ENCODE measurements at regions not wholly inside any gene's neighbourhood (a gene's known extent, or its start where the extent isn't known, plus 50 kb on each side); places are given as distances from the start of the nearest gene placed in this dataset.

DNA sequence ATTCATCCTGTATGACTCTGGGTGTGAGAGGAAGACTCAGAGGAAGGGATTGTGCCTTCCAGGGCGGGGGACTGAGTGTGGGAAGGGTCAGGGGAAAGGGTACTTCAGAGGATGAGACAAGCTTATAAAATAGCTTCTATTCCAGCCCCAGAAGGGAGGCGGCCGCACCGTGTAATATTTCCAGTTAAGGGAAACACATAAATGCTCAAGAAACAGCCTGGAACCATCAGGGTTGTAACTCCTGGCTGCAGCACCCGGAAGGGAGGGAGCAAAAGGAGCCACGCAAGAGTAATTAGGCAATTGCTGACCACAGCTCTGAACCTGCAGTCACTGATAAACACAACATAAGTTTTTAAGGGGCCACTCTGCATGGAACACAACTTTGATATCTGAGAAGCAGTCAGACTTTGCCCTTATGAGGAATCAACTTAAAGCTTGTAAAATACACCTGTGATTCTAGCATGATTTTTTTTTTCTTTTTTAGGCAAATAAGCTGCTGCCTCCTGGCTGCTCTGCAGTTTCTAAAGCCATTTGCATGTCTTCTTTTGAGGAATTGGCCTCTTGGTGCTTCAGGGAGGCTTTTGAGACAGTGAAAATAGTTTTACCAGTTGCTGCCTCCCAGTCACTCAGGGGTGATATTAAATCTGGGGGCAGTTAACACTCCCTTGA is 382.7 kb downstream of the ENC1 start:
- peak; percentile 89 for DNase-seq

DNA sequence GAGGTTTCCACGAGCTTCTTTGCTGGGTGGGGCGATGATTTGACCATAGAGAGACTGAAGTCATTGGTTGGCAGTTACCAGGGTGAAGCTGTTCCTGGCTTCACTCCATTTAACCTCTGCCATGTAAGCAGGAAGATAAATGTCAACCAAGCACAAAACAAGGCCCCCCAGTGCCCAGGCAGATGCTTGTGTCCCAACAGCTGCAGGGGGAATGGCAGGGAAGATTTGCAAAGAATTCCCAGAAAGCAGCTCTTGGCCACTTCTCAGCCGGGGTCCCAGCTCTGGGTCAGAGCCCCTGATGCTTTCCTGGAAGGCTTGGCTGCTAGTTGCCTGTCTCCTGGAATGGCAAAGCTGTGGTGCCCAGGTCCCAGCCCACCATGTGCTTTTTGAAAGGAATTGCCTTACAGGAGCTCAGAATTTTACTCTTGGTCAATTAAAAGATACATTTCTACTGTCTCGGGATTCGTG is 383.4 kb downstream of the ENC1 start:
- no peak for DNase-seq

DNA sequence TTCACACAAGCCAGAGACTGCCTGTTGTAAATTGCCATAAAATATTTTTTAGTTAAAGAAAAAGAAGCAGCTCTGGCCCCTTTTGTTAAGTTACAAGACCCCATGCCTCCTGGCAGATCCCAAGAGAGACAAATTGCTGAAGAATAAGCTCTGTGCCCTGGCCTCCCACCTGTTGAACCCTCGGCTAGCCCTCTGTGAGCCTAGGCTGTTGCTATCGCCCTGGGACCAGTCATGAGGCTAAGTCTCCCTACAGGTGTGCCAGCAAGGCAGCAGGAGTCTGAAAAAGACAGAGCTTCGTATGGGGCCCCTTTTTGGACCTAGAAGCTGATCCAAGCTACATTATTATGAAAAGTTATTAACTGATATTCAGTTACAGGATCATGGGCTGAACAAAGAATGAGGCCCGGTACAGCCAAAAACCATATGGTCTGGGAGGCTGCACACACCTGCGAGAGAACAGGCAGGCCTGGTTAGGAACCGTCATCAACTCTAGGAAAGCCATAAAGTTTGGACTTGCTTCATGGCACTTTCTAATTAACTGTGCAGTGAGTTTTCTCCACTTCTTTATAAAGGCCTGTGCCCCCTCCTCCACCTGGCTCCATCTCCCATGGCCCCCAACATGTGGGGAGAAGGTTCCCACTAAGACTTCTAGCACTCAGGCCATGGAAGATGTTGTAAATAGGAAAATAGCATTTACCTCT is 384.7 kb downstream of the ENC1 start:
- no peak for DNase-seq

DNA sequence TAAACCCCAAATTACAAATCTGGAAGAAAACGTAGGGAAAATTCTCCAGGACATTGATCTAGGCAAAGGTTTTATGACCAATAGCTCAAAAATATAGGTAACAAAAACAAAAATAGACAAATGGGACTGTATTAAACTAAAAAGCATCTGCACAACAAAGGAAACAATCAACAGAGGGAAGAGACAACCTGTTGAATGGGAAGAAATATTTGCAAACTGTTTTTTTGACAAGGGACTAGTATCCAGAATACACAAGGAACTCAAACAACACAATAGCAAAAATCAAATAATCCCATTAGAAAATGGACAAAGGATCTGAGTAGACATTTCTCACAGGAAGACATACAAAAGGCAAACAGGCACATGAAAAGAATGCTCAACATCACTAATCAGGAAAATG is 386.3 kb downstream of the ENC1 start:
- DNase-seq: no peak

DNA sequence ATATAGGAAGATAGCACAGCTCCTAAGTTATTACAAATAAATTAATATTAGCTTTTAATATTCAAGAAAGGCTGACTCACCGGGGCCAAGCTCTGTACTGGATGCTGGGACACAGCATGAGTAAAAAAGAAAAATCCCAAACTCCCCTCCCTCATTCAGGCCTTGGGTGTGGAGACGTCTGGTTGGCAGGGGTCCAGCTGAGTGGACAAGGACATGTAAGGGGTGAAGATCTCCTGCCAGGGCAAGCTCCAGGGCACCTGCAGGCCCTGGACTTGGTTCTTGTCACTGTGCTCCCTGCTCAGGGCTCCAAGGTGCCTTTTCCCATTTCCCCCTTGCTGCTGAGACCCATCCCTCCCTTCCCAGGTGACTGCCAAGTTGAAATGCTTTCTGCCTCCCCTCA is 388.5 kb downstream of the ENC1 start:
- DNase-seq: no peak

DNA sequence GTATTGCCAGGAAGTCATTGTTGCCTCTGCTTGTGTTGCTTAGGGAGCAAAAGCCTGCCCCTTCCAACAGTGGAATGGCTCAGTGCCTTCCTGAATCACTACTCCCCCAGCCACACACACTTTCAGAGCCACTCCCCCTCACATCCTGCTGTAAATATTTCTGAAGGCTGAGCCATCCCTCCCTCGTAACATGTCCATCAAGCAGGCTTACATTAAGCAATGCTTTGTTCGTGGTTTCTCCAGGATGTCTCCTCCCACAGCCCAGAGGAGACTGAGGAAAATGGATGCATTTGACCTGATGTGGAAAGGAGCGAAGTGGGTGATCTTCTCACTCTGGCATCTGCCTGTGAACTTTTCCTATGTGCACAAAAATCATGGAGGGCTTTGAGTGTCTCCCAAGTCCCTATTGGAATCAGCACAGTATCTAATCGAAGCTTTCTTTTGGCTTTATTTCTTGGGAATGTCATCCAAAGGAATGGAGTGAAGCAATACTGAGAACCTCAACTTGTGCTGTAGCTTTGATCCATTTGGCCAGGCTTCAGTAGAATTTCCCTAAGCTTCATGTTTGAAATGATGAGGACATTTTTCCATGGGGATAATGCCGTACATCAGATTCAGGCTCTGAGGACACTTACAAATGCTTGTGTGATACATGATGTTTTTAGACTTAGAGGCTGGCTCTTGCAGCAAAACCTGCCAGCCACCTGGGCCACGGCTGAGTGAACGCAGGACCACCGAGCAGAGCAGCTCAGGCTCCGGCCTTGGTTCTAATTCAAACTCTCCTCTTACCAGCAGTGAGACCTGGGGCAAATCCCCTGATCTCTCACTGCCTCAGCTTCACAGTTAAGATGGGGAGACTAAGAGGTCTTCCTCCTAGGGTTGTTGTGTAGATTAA is 389.1 kb downstream of the ENC1 start:
- peak; percentile 91 for DNase-seq

DNA sequence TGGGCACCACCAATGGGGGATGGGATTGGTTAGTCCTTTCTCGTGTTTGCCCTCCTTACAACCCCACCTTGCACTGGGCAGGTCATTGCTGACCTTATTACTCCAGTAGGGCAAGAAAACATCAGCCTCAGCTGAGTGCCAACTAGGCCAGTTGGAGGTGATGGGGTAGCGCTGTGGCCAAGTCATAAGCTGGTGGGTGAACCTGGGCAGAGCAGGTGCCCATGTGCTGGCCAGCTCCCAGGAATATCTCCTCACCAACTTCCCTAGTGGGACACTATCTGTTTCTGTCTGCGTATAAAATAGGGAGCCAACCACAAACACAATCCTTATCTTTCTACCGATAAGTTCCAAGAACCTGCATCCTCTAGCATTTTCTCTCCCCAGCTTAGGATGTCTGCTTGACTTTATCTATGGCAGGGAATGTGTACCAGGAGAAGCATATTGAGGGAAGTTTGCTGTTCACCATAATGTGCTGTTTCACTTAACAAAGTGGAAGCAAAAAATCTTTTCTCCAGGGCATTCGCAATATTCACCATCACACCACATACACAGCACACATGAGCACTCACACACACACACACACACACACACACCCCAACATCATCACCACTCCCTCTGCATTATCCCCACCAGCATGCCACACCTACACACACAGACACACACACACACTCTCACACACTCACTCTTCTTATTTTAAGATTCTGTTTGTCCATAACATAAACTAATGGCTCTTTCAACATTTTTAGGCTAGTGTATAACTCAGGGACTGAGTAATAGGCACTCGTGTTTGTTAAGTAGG is 390.0 kb downstream of the ENC1 start:
- no peak for DNase-seq

DNA sequence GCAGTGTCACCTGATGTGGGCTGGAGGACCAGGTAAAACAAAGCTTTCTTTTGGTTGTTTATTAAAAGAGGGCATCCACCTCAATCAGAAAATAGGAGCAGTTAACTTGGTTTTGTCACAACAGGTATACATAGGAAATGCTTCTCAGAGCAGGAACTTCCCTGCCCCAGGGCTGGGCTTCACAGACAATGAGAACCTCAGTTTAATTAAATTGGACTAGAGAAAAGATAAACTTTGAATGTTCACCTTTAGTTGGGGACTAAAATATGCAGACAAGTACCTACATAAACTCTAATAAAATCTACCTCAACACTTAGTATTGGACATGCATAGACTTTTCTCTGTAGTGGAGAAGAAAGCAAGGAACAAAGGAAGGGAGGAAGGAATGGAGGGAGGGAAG is 392.0 kb downstream of the ENC1 start:
- DNase-seq: no peak

DNA sequence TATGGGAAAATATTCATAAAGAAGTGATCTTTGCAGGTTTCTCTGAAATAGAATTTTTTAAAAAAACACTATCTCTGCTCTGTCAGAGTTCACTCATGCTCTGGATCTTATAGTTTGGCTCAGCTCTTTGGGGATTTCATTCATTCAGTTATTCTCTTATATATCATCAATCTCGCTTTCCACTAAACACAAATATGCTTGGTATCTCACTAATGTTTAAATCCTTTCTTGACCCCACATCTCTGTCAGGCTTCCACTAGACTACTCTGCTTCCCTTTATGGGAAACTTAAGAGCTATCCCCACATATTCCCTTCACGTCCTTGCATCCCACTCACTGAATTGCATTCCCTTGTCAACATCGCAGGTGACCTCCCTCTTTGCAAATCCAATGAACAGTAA is 396.1 kb downstream of the ENC1 start:
- no peak for DNase-seq

DNA sequence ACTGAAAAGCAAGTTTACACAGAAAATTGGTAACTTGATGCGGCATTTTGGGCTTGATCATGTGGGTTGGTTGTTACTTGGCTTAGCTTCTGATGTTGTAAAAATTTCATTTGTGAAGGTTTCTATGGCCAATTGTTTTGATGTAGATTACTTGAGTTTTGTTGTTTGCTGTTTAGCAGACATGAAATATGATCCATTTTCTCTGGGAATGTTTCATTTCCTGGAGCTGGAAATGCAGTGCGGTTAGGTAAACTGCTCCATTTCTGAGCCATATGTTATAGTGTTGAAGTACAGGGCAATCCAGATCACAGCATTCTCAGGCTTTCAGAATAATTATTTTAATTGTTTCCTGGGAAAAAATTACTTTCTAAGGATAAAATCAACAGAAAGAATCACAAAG is 396.9 kb downstream of the ENC1 start:
- DNase-seq: no peak

DNA sequence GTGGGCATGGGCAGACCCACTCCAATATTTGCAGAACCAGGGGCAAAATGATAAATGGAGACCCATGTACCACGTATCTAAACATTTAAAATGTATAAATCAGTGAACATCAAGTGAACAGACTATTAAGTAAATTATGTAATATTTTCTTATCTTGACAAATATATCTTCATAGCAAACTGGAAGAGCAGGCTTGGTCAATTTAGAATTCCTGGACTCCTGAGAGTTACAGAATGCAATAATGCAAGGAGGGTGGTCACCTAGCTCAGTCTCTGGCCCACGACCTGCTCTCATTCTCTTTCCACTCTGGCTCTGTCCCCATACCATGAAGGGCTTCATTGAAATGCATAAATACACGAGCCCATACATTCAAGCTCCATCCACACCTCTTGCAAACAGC is 398.0 kb downstream of the ENC1 start:
- DNase-seq: no peak

DNA sequence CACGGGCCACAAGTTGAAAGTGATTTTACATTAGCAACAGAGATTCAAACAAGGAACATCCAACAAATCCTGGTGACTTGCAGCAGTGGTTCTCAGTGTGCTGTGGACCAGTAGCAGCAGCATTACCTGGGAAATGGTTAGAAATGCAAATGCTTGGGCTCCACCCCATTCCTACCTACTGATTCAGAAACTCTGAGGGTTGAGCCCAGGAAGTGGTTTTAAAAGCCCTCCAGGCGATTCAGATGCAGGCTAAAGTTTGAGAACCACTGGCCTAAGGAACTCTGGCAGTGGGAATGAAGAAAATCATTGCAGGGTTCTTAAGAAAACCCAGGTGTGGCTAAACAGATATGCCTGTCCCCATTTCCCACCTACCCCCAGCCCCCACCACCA is 398.8 kb downstream of the ENC1 start:
- no peak for DNase-seq

DNA sequence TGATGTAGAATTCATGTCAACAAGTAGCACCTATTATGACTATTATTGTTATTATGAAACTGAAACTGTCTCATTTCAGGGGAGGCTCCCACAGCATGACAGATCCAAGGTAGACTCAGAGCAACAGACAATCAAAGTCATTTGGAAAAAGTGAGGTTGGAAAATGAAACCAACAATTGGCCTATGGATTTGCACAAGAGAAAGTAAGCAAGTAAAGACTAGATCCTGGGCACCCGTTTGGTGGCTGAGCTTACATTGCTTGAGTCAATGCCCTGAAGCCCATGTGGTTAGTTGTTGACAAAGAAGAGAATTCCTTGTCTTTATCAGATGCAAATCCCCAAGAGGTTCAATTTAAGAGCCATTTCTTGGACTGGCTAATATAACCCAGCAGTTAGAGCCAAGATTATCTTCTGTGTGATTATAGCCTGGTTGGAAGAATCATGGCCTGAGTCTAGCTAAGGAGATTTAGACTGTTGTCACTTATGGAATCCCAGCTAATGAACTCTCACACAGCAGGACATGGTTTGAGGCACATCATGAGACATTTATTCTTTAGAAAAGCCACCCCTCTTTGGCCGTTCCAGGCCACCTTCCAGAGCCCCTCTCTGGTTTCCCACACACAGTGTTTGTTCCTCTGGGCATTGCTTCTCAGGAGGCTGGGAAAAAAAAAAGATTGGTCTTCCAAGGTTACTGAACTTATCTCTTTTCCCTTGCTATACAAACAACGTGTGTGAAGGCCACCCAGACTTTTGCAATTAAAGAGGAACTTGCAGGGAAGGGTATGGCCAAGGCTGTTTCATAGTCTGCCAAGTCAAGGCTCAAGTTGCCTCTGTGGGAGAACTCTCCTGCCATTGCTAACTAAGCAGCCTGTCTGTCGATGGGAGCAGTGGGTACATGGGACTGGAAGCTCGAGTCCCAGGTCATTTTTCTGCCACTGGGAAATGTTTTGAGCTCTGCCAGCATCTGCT is 399.5 kb downstream of the ENC1 start:
- DNase-seq: no peak

DNA sequence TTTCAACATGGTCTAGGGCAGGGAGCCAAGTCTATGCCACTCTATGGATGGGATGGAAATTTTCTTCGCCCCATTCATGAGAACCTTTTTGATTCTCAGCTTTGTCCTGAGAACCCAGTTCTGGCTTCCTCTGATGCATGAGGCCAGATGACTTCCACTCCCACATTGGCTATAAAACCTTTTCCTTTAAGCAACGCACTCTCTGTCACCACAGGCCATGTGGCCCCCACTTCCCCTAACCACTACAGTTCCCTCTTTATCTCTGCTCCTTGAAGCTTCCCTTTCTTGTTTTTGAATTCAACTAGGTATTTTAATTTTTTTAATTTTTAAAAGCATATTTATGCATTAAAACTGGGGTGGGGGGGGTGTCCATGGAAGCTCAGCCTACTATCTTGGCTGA is 401.3 kb downstream of the ENC1 start:
- no peak for DNase-seq

DNA sequence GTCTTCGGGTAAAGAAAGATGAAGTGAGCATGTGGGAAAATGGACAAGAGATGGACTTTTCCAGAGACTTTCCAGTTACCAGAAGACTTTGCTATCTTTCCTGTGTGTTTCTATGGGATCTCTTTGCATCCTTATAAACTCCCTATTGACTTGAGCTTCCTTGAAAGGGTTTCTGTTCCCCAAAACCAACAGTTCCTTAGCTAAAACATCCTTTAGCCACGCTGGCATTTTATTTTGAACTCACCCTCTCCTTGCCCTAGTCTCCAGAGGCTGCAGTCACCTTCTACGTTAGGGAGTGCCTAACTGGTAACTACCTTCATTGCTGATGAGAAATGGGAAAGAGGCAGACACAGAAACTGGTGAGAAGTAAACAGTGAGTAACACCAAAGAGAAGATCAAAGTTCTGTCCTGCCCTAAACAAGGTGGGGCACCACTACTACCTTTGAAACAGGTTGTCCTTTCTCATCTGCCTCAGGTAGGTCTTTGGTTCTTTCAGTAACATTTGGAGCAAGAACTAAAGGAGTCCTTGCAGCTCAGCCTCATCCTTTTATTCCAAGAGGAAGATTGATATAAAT is 402.9 kb downstream of the ENC1 start:
- DNase-seq: no peak

DNA sequence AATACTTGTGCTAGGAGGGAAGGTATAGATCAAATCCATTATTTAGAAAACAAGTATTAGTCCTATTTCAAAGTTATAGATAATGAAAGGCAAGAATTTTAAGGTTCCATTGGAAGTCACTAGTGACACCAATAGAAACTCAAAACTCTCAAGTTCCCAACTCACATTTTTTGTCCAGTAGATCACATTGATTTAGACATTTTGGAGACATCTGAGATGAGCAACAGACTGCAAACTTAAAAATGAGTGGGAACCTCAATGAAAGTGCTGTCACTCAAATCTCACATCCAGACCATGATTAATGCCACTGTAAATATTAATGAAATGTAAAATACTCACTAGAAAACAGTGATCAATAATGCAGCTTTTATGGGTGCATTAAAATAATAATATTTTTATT is 405.0 kb downstream of the ENC1 start:
- DNase-seq: no peak

DNA sequence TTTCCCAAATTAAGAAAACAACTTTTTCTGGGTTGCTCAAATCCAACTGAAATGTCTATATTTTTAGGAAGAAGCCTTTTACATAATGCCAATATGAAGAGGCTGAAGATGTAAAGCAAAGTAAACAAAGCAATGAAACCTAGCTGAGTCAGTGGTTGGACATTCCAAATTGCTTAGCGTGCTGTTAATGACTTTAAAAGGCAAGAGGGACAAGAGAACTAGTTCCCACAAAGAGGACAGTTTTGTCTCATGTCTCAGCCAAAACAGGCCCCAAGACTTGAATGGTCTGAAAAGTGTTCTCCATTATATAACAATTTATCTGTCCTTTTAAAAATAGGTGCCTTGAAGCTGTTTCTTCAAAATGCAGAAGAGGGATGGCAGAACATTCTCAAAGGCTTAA is 407.0 kb downstream of the ENC1 start:
- DNase-seq: no peak

DNA sequence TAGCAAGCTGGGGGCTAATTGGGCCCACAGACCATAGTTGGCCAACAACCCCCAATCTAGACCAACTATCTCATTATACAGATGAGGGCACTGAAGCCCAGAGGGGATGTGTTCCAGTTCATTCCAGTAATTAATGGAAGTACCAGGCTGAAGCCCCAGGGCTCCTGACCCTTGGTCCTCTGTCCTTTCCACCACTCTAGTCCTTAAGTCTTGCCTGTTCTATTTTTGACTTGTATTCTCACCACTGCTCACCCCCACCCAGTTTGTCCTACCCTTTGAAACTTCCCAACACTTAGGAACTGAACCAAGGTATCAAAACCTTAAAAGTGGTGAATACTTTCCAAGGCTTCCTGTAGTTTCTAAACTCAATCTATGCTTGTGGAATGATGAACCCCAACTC is 407.4 kb downstream of the ENC1 start:
- DNase-seq: no peak

DNA sequence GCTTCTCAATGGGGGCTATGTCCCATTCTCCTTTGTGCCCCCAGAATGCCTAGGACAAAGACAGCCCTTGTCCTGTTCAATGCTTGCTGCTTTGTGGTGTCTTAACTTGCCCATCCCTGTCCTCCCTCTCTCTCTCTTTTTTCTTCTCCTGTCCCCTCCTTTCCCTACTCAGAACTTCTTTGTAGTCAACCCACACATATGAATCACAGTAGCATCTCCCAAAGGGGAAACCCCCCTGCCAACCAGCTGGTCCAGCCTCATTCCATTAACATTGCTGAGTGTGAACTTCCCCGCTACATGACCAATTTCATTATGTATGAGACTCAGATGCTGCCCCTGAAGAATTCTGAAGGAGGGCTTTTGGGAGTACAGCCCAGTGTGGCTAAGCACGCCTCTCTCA is 408.3 kb downstream of the ENC1 start:
- no peak for DNase-seq

DNA sequence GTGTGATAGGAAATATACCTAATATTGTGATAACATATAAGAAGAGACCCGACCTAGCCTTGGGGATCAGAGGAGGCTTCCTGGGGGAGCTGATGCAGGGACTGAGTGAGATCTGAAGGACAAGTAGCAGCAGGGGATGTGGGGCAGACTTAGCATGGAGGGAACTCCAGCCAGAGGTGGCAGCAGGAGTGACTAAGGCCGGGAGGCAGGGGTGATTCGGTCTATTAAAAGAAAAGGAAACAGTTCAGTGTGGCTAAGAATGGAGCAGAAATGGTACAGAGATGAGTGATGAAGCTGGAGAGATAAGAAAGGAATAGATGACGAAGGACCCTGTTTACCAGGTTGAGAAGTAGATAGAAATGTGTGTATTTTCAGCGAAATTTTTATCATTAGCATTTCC is 408.8 kb downstream of the ENC1 start:
- DNase-seq: no peak

Data from left kidney (tissue), 1 donor.